Suprapubic skin (tissue), 4 donors: ENCODE measurements at regions not wholly inside any gene's neighbourhood (a gene's known extent, or its start where the extent isn't known, plus 50 kb on each side); places are given as distances from the start of the nearest gene placed in this dataset.

Source experiments
- DNase-seq, 2 donors: peaks; one replicate each; pipeline ENCODE4 v3.0.0-alpha.2; 2019; ENCODE audit warnings: low spot score in 2 of 2
- H3K27ac ChIP-seq: fragments of 200-600 bp; sonication (generic); one replicate; pipeline ENCODE4 v1.5.1; 2019
- H3K27me3 ChIP-seq: fragments of 200-600 bp; sonication (generic); one replicate; pipeline ENCODE4 v1.5.1; 2019
- H3K36me3 ChIP-seq: fragments of 200-600 bp; sonication (generic); one replicate; pipeline ENCODE4 v1.5.1; 2019
- H3K4me1 ChIP-seq: fragments of 200-600 bp; sonication (generic); one replicate; pipeline ENCODE4 v1.5.1; 2019
- H3K4me3 ChIP-seq: fragments of 200-600 bp; sonication (generic); one replicate; pipeline ENCODE4 v1.5.1; 2019; ENCODE audit warnings: mild to moderate bottlenecking
- H3K9me3 ChIP-seq: fragments of 200-600 bp; sonication (generic); one replicate; pipeline ENCODE4 v1.5.1; 2019
- CTCF ChIP-seq, 2 donors: fragments of 200-600 bp in 1 of 2; fragments of 450-650 bp in 1 of 2; sonication (generic) in 1 of 2; IDR thresholded peaks; one replicate each; pipeline ENCODE4 v1.5.1; 2016 to 2019; ENCODE audit warnings: antibody characterized with exemption in 2 of 2, mild to moderate bottlenecking in 1 of 2, moderate library complexity in 1 of 2
- EP300 ChIP-seq: sonication (generic); formaldehyde crosslinking; IDR thresholded peaks from one replicate; pipeline ENCODE4 v1.6.1; 2017; ENCODE audit warnings: antibody characterized with exemption
- POLR2A ChIP-seq, 2 donors: fragments of 450-650 bp; IDR thresholded peaks; one replicate each; pipeline ENCODE4 v1.6.1; 2017; ENCODE audit warnings: antibody characterized with exemption in 2 of 2, mild to moderate bottlenecking in 2 of 2, moderate library complexity in 2 of 2
- POLR2AphosphoS5 ChIP-seq, 3 donors: sonication (generic); formaldehyde crosslinking; IDR thresholded peaks; one replicate each; pipeline ENCODE4 v1.6.1; 2017; ENCODE audit warnings: antibody characterized with exemption in 3 of 3
- whole genome bisulfite sequencing: methylation state at CpG from one replicate; pipeline ENCODE4 v1.1.5; 2018; 5-methylcytosine and 5-hydroxymethylcytosine counted together

- H3K4me1 ChIP-seq: no peaks in the 10 kb centered on the region
- H3K27ac ChIP-seq: no peak overlapping the region
- no peaks in the 10 kb centered on the region for H3K9me3 ChIP-seq
- DNase-seq: no peak
- no peaks in the 10 kb centered on the region for H3K36me3 ChIP-seq
- H3K27me3 ChIP-seq: no peaks in the 10 kb centered on the region
- 71% methylated on average over 1 of the region's 1 CpG for WGBS
- H3K4me3 ChIP-seq: no peak overlapping the region
- TF ChIP-seq CTCF (IDR thresholded peaks at IDR 0.05) (no peak), POLR2A (IDR thresholded peaks at IDR 0.05) (no peak), EP300 (no peak), POLR2AphosphoS5 (IDR thresholded peaks at IDR 0.05) (no peak)
Measured at GRCh38 chr13:67372868-67373464, 142.8 kb upstream of the PCDH9 start.

- 72% methylated on average over 6 of the region's 6 CpGs for WGBS
- H3K36me3 ChIP-seq: no peaks in the 10 kb centered on the region
- no peaks in the 10 kb centered on the region for H3K4me1 ChIP-seq
- no peaks in the 10 kb centered on the region for H3K9me3 ChIP-seq
- H3K27ac ChIP-seq: no peak overlapping the region
- TF ChIP-seq EP300 (peak; percentile 61), POLR2A (IDR thresholded peaks at IDR 0.05) (no peak)
- H3K27me3 ChIP-seq: no peaks in the 10 kb centered on the region
- H3K4me3 ChIP-seq: no peak overlapping the region
- DNase-seq: no peak
Measured at GRCh38 chr13:67369895-67370660, 139.9 kb upstream of the PCDH9 start.

- Histone ChIP-seq H3K27ac (no peak overlapping the region), H3K27me3 (no peaks in the 10 kb centered on the region), H3K9me3 (no peaks in the 10 kb centered on the region), H3K4me1 (no peaks in the 10 kb centered on the region), H3K36me3 (no peaks in the 10 kb centered on the region), H3K4me3 (no peak overlapping the region)
- WGBS: 49% methylated on average over 1 of the region's 1 CpG
- no peak for DNase-seq
- no peak for TF ChIP-seq POLR2AphosphoS5 (IDR thresholded peaks at IDR 0.05)
- no peak for TF ChIP-seq POLR2A (IDR thresholded peaks at IDR 0.05)
- TF ChIP-seq CTCF (IDR thresholded peaks at IDR 0.05): no peak
- TF ChIP-seq EP300: no peak
Measured at GRCh38 chr13:67367399-67367798, 137.3 kb upstream of the PCDH9 start.

GRCh38 chr13:67366533-67366932 is 136.4 kb upstream of the PCDH9 start:
- Histone ChIP-seq H3K36me3 (no peaks in the 10 kb centered on the region), H3K27ac (no peak overlapping the region), H3K4me1 (no peaks in the 10 kb centered on the region), H3K4me3 (no peak overlapping the region), H3K9me3 (no peaks in the 10 kb centered on the region), H3K27me3 (no peaks in the 10 kb centered on the region)
- no peak for TF ChIP-seq EP300
- no peak for TF ChIP-seq POLR2AphosphoS5 (IDR thresholded peaks at IDR 0.05)
- no peak for TF ChIP-seq CTCF (IDR thresholded peaks at IDR 0.05)
- TF ChIP-seq POLR2A (IDR thresholded peaks at IDR 0.05): no peak
- no peak for DNase-seq

- H3K36me3 ChIP-seq: no peaks in the 10 kb centered on the region
- no peak overlapping the region for H3K4me3 ChIP-seq
- no peaks in the 10 kb centered on the region for H3K9me3 ChIP-seq
- no peak for TF ChIP-seq POLR2A (IDR thresholded peaks at IDR 0.05)
- TF ChIP-seq EP300: no peak
- no peak for TF ChIP-seq CTCF (IDR thresholded peaks at IDR 0.05)
- no peak for TF ChIP-seq POLR2AphosphoS5 (IDR thresholded peaks at IDR 0.05)
- H3K4me1 ChIP-seq: no peaks in the 10 kb centered on the region
- no peak for DNase-seq
- H3K27ac ChIP-seq: no peak overlapping the region
- no peaks in the 10 kb centered on the region for H3K27me3 ChIP-seq
- 53% methylated on average over 6 of the region's 6 CpGs for WGBS
Measured at GRCh38 chr13:67355812-67356476, 125.8 kb upstream of the PCDH9 start.
